GM21737 (cell line): ENCODE measurements at regions not wholly inside any gene's neighbourhood (a gene's known extent, or its start where the extent isn't known, plus 50 kb on each side); places are given as distances from the start of the nearest gene placed in this dataset.
"Not testable (repeated sequence)": the region's sequence is repeated elsewhere in the genome, so short reads cannot be mapped to it uniquely, and the experiment has no call there.

Experiments
- ATAC-seq: cut with Tn5 transposase; IDR thresholded peaks from one replicate; pipeline ENCODE4 v1.9.1; 2021; ENCODE audit warnings: mild to moderate bottlenecking, moderate library complexity; ENCODE audit not compliant: unreplicated experiment

GRCh38 chr4:82301390-82301789, 72.4 kb downstream of the HNRNPD start:
- not testable (repeated sequence) for ATAC-seq

GRCh38 chr4:82293304-82293703, 80.5 kb downstream of the HNRNPD start:
- peak; percentile 93 for ATAC-seq

- no peak for ATAC-seq
These were observed 86.1 kb downstream of the HNRNPD start for GRCh38 chr4:82287720-82288119.

GRCh38 chr4:82284858-82285805, 88.7 kb downstream of the HNRNPD start:
- peak; percentile 99 for ATAC-seq

- no peak for ATAC-seq
These were observed 89.3 kb downstream of the HNRNPD start for GRCh38 chr4:82284475-82284857.

GRCh38 chr4:82282875-82283274, 90.9 kb downstream of the HNRNPD start:
- no peak for ATAC-seq

- ATAC-seq = not testable (repeated sequence)
These were observed 94.2 kb downstream of the HNRNPD start for GRCh38 chr4:82279550-82279949.

GRCh38 chr4:82276332-82276640, 97.5 kb downstream of the HNRNPD start:
- ATAC-seq = no peak

- no peak for ATAC-seq
These were observed 98.1 kb downstream of the HNRNPD start for GRCh38 chr4:82275431-82276331.

DNA sequence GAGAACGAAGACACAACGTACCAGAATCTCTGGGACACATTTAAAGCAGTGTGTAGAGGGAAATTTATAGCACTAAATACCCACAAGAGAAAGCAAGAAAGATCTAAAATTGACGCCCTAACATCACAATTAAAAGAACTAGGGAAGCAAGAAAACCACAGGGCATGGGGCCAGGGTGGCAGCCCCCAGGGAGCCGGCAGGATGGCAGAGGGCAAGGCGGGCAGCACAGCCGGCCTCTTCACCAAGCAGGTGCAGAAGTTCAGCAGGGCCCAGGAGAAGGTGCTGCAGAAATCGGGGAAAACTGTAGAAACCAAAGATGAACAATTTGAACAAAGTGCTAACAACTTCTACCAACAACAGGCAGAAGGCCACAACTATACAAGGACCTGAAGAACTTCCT, 99.1 kb downstream of the HNRNPD start:
- not testable (repeated sequence) for ATAC-seq

GRCh38 chr4:82272523-82272922, 101.3 kb downstream of the HNRNPD start:
- ATAC-seq = not testable (repeated sequence)

DNA sequence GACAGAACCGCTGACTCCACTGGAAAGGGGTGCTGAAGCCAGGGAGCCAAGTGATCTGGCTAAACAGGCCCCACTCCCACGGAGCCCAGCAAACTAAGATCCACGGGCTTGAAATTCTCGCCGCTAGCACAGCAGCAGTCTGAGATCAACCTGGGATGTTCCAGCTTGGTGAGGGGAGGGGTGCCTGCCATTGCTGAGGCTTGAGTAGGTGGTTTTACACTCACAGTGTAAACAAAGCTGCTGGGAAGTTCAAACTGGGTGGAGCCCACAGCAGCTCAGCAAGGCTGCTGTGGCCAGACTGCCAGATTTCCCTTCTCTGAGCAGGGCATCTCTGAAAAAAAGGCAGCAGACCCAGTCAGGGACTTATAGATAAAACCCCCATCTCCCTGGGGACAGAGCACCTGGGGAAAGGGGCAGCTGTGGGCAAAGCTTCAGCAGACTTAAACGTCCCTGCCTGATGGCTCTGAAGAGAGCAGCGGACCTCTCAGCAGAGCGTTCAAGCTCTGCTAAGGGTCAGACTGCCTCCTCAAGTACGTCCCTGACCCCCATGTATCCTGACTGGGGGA, 101.8 kb downstream of the HNRNPD start:
- ATAC-seq = not testable (repeated sequence)

GRCh38 chr4:82268826-82269193, 105.0 kb downstream of the HNRNPD start:
- no peak for ATAC-seq

GRCh38 chr4:82268050-82268825, 105.6 kb downstream of the HNRNPD start:
- ATAC-seq = peak; percentile 84

DNA sequence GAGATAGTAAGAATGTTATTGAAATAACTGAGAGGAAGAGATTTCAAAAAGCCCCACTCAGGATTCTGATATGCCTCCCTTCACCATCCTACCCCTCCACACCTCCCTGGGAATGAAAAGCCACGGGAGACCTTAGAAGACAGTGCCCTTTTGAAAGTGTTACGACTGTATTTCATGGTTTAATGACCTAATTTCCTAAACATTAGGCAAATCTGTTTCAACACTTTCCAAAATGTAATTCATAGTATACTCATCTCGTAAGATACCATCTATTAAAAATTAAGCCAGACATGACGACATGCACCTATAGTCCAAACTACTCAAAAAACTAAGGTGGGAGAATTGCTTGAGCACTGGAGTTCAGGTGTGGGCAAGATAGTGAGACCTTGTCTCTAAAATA, 106.3 kb downstream of the HNRNPD start:
- no peak for ATAC-seq

- ATAC-seq = no peak
These were observed 107.4 kb downstream of the HNRNPD start for GRCh38 chr4:82266345-82266744.

- ATAC-seq = no peak
These were observed 112.7 kb downstream of the HNRNPD start for GRCh38 chr4:82261084-82261483.

GRCh38 chr4:82260632-82261031, 113.2 kb downstream of the HNRNPD start:
- no peak for ATAC-seq

DNA sequence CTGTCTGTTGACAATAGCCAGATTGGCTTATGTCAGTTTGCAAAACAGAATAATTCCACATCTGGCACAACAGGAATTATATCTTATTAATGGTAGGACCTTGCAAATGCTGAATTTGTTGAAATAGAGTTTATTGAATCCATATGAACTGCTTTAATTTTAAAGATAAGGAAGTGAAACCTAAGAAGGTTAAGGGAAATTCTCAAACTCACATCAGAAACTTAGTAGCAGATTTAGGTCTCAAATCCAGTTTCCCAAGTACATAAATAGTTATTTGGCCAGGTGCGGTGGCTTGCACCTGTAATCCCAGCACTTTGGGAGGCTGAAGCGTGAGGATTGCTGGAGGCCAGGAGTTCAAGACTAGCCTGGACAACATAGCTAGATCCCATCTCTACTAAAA, 117.1 kb downstream of the HNRNPD start:
- ATAC-seq = no peak

GRCh38 chr4:82255657-82256056, 118.1 kb downstream of the HNRNPD start:
- ATAC-seq = no peak
